ENCODE measurements at regions not wholly inside any gene's neighbourhood (a gene's known extent, or its start where the extent isn't known, plus 50 kb on each side); places are given as distances from the start of the nearest gene placed in this dataset.

DNA sequence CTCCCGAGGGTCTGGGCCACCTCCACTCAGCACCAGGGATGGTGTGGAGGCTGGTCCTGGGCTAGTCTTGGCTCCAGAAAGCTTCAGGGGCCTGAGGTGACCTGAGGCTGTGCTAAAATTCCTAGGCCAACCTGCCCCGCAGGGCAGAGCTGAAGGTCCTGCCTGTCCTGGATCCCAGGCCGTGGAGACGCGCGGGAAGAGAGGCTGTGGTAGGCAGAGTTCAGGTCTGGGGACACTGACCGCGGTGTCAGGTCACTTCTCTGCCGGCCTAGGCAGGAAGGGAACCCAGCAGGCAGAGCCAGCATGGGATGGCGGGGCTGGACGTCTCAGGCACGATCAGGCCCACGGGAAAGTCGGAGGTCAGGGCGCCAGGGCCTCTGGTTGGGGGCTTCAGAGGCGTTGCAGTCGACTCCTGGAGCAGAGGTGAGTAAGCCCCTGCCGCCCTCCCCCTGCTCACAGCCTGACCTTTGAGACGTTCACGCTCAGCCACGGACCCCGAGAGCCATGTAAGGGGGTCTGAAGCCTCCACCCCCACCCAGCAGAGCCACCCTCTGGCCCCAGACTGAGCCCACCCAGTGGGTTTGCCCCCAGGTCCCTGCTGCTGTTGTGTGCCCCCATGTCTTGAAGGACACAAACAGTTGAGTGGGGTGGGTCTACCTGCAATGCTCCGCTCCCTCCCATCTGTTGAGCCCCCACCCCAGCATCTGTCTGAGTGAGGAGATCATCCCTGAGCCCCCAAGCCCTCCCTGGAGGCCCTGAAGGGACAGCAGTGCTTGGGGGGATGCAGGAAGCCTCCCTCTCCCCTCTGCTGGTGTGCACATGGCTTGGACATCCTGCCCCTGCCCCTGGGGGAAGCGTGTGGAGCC lies 142.7 kb downstream of the KIF26A start:
- WGBS (ENCODE audit: low lambda C conversion rate, missing lambda C conversion rate), result 88% methylated on average over 21 of the region's 24 CpGs

DNA sequence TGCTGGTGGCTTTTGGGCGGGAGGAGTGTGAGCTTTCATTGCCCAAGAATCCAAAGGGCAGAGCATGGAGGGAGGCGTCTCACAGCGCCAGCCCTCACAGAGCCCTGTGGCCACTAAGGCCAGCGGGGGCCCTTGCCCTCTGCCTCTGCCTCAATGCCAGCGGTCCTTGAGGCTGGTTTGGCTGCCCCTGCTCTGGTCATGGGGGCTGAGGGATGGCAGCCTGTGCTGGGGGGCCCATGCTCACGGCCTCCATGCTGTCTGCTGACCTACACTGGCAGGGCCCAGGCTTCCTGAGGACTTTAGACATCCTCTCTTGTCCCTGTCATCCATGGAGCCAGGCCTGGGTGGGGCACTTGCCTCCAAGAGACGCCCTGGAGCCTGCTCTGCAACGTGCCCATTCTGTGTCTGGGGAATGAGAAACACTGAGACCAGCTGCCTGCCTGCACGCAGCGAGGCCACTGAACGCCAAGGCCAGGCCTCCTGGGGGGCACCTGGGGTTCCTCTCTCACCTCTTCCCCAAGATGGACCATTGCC lies 143.4 kb downstream of the KIF26A start:
- Histone ChIP-seq H3K27me3 (no peaks in the 10 kb centered on the region), H3K9me2 (replicated peaks; ENCODE audit: insufficient read depth) (no peaks in the 10 kb centered on the region), H3K4me2 (no peak overlapping the region), H3K9me3 (ENCODE audit: low read depth) (no peaks in the 10 kb centered on the region), H4K20me1 (ENCODE audit: insufficient read depth, poor library complexity, severe bottlenecking) (no peaks in the 10 kb centered on the region), H3K79me2 (no peaks in the 10 kb centered on the region), H2AFZ (no peak overlapping the region), H3K36me3 (replicated peaks; ENCODE audit: insufficient read depth, low read depth) (no peaks in the 10 kb centered on the region), H3K4me1 (ENCODE audit: insufficient read depth) (peaks cover 12% of the 10 kb centered on the region), H3K4me3 (no peak overlapping the region), H3K27ac (no peak overlapping the region)
- no peak for TF ChIP-seq EZH2phosphoT487 (IDR thresholded peaks at IDR 0.05; ENCODE audit: low read depth, severe bottlenecking, unreplicated experiment)
- WGBS (ENCODE audit: low lambda C conversion rate, missing lambda C conversion rate), result 92% methylated on average over 11 of the region's 11 CpGs
- no peak for DNase-seq (ENCODE audit: low spot score)

More for the DNA sequence above, 142.7 kb downstream of the KIF26A start:
- no peak overlapping the region for H3K4me2 ChIP-seq
- no peaks in the 10 kb centered on the region for H3K27me3 ChIP-seq
- H3K9me2 ChIP-seq (replicated peaks; ENCODE audit: insufficient read depth), result no peaks in the 10 kb centered on the region
- no peaks in the 10 kb centered on the region for H3K79me2 ChIP-seq
- H4K20me1 ChIP-seq (ENCODE audit: insufficient read depth, poor library complexity, severe bottlenecking), result no peaks in the 10 kb centered on the region
- H3K4me1 ChIP-seq (ENCODE audit: insufficient read depth), result peaks cover 14% of the 10 kb centered on the region
- no peak for DNase-seq (ENCODE audit: low spot score)
- no peak overlapping the region for H3K27ac ChIP-seq
- no peaks in the 10 kb centered on the region for H3K36me3 ChIP-seq (replicated peaks; ENCODE audit: insufficient read depth, low read depth)
- no peak for TF ChIP-seq EZH2phosphoT487 (IDR thresholded peaks at IDR 0.05; ENCODE audit: low read depth, severe bottlenecking, unreplicated experiment)
- no peaks in the 10 kb centered on the region for H3K9me3 ChIP-seq (ENCODE audit: low read depth)
- H3K4me3 ChIP-seq, result no peak overlapping the region
- H2AFZ ChIP-seq, result no peak overlapping the region

DNA sequence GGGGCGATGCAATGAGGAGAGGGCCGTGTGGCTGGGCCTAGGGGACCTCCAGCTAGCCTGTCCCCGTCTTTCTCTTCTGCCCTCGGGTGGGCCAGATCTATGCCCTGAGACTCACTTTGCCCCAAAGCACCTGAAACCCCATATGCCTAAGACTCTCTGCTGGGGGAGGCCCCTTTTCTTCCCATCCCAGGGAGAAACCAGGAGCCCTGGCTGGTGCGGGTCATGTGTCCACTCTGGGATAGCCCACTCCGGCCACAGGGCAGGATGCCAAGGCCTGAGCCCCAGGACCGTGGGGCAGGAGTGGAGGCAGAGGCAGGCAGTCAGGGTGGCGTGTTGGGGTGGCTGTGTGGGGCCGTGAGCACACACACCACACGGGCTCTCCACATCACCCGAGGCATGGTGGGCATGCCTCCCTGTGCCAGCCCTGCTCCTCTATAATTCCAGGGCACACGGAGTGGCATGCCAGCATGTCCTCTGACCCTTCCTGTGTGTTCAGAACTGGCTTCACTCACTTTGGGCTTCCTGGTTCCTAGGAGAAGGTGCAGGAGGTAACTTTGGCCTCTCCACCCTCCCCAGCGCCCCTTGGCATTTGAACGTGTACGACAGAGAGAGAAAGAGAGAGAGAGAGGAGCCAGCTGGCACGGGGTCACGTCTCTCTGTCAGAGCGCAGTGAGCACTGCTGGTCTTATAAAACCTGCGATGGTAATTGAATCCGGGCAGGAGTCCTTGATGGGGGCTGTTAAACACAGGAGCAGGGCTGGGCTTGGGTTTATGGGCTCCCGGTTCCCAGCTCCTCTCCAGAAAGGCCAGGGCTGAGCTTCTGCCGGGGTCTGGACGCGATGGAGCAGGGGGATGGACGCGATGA lies 144.2 kb downstream of the KIF26A start:
- Histone ChIP-seq H3K4me2 (no peak overlapping the region), H3K27me3 (no peaks in the 10 kb centered on the region), H2AFZ (no peak overlapping the region), H3K9me3 (ENCODE audit: low read depth) (no peaks in the 10 kb centered on the region), H3K9me2 (replicated peaks; ENCODE audit: insufficient read depth) (no peaks in the 10 kb centered on the region), H3K4me1 (ENCODE audit: insufficient read depth) (peaks cover 12% of the 10 kb centered on the region), H3K36me3 (replicated peaks; ENCODE audit: insufficient read depth, low read depth) (no peaks in the 10 kb centered on the region), H4K20me1 (ENCODE audit: insufficient read depth, poor library complexity, severe bottlenecking) (no peaks in the 10 kb centered on the region), H3K79me2 (no peaks in the 10 kb centered on the region), H3K4me3 (no peak overlapping the region), H3K27ac (no peak overlapping the region)
- WGBS (ENCODE audit: low lambda C conversion rate, missing lambda C conversion rate), result 70% methylated on average over 26 of the region's 26 CpGs
- peak; percentile 53 for DNase-seq (ENCODE audit: low spot score)
- TF ChIP-seq, protein P1, sequence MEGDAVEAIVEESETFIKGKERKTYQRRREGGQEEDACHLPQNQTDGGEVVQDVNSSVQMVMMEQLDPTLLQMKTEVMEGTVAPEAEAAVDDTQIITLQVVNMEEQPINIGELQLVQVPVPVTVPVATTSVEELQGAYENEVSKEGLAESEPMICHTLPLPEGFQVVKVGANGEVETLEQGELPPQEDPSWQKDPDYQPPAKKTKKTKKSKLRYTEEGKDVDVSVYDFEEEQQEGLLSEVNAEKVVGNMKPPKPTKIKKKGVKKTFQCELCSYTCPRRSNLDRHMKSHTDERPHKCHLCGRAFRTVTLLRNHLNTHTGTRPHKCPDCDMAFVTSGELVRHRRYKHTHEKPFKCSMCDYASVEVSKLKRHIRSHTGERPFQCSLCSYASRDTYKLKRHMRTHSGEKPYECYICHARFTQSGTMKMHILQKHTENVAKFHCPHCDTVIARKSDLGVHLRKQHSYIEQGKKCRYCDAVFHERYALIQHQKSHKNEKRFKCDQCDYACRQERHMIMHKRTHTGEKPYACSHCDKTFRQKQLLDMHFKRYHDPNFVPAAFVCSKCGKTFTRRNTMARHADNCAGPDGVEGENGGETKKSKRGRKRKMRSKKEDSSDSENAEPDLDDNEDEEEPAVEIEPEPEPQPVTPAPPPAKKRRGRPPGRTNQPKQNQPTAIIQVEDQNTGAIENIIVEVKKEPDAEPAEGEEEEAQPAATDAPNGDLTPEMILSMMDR (IDR thresholded peaks at IDR 0.05; ENCODE audit: poor library complexity), result no peak

DNA sequence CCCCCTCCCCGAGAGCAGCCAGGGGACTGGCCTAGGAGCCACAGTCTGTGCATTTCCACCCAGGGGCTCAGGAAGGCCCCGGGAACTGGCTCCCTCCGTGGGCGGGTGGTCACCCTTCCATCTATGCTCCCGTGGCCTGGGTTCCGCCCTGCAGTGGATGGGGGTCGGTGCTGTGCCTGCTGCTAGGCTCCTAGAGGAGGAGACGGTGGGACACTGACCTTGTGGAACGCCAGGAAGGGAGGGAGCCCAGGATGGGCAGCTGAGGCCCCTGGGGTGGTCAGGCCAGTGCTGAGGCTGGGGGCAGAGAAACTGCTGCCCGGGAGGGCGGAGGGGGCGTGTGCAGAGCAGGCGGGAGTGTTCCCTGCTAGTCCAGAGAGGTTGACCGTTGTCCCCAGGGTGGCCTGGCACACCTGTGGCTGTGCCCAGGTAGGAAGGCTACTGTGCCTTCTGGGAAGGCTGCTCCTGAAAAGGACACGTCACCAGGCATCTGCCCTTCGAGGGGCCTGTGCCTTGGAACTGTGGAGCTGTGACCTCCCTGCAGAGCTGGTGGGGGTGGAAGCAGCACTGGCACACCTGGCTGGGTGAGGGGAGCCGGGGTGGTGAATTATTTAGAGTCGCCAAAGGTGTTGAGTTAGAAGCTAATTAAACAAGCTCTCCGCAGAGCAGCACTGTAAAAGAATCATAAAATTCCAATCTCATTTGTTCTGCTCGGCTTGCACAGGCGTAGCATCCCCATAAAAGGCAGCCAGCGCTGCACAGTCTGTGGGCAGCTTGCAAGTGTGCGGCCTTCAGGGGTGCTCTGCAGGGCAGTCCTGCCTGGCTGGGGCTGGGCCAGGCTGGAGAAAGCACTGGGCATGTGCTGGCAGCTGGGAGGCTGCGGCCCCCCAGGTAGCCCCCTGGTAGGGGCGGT lies 145.1 kb downstream of the KIF26A start:
- Histone ChIP-seq H3K79me2 (no peaks in the 10 kb centered on the region), H2AFZ (no peak overlapping the region), H3K4me1 (ENCODE audit: insufficient read depth) (peaks cover 12% of the 10 kb centered on the region), H3K27me3 (no peaks in the 10 kb centered on the region), H3K4me3 (no peak overlapping the region), H3K9me2 (replicated peaks; ENCODE audit: insufficient read depth) (no peaks in the 10 kb centered on the region), H3K27ac (no peak overlapping the region), H4K20me1 (ENCODE audit: insufficient read depth, poor library complexity, severe bottlenecking) (no peaks in the 10 kb centered on the region), H3K36me3 (replicated peaks; ENCODE audit: insufficient read depth, low read depth) (no peaks in the 10 kb centered on the region), H3K4me2 (no peak overlapping the region), H3K9me3 (ENCODE audit: low read depth) (no peaks in the 10 kb centered on the region)
- no peak for DNase-seq (ENCODE audit: low spot score)
- TF ChIP-seq EZH2phosphoT487 (IDR thresholded peaks at IDR 0.05; ENCODE audit: low read depth, severe bottlenecking, unreplicated experiment) (no peak), EZH2 (IDR thresholded peaks at IDR 0.05; ENCODE audit: borderline replicate concordance) (no peak)
- TF ChIP-seq, protein P1 (IDR thresholded peaks at IDR 0.05; ENCODE audit: poor library complexity), result no peak
- 75% methylated on average over 25 of the region's 25 CpGs for WGBS (ENCODE audit: low lambda C conversion rate, missing lambda C conversion rate)
